Activated naive CD8-positive, alpha-beta T cell treated with anti-CD3 and anti-CD28 coated beads, Interleukin-2, amount 10 ng/mL, durations not matched to agents 7 days and 5 days (primary cell): ENCODE measurements at regions not wholly inside any gene's neighbourhood (a gene's known extent, or its start where the extent isn't known, plus 50 kb on each side); places are given as distances from the start of the nearest gene placed in this dataset.
"Not testable (repeated sequence)": the region's sequence is repeated elsewhere in the genome, so short reads cannot be mapped to it uniquely, and the experiment has no call there.

ENCODE experiments used
- ATAC-seq: fragments of 150-1000 bp; cut with Tn5 transposase; one replicate; pipeline ENCODE4 v1.10.0; 2021; ENCODE audit warnings: low read depth, moderate library complexity
- POLR2A ChIA-PET: fragments of 350-600 bp; sonication (Branson Sonifier 250); formaldehyde crosslinking; loops from one replicate; lab custom pipeline; 2021; ENCODE audit warnings: antibody characterized with exemption; lab: Charles Lee
- DNase-seq: peaks from one replicate; pipeline ENCODE4 v3.0.0; 2021
- H3K27ac Mint-ChIP-seq: one replicate; pipeline ENCODE4 v1.8.0; 2022; ENCODE audit warnings: mild to moderate bottlenecking, mixed read lengths
- H3K27me3 Mint-ChIP-seq: one replicate; pipeline ENCODE4 v1.8.0; 2022; ENCODE audit warnings: mild to moderate bottlenecking, moderate library complexity, mixed read lengths
- H3K36me3 Mint-ChIP-seq: one replicate; pipeline ENCODE4 v1.8.0; 2021; ENCODE audit warnings: mild to moderate bottlenecking, mixed read lengths
- H3K4me1 Mint-ChIP-seq: one replicate; pipeline ENCODE4 v1.8.0; 2021; ENCODE audit warnings: mixed read lengths
- H3K4me3 Mint-ChIP-seq: one replicate; pipeline ENCODE4 v1.8.0; 2022; ENCODE audit warnings: mild to moderate bottlenecking, moderate library complexity, mixed read lengths
- H3K9me3 Mint-ChIP-seq: one replicate; pipeline ENCODE4 v1.8.0; 2021; ENCODE audit warnings: mixed read lengths

- POLR2A ChIA-PET = no interaction called here
- Mint-ChIP-seq H3K27me3 (peaks cover 6% of the 10 kb centered on the region), H3K9me3 (no peaks in the 10 kb centered on the region), H3K36me3 (no peaks in the 10 kb centered on the region), H3K4me3 (no peak overlapping the region), H3K4me1 (no peaks in the 10 kb centered on the region), H3K27ac (no peak overlapping the region)
- ATAC-seq (no peak), DNase-seq (no peak)
Observed at GRCh38 chr2:128593518-128593878, 274.8 kb upstream of the HS6ST1 start.

- H3K36me3 Mint-ChIP-seq = no peaks in the 10 kb centered on the region
- H3K4me3 Mint-ChIP-seq = no peak overlapping the region
- DNase-seq = no peak
- POLR2A ChIA-PET = no interaction called here
- no peaks in the 10 kb centered on the region for H3K9me3 Mint-ChIP-seq
- ATAC-seq = no peak
- H3K27me3 Mint-ChIP-seq = peaks cover 6% of the 10 kb centered on the region
- no peaks in the 10 kb centered on the region for H3K4me1 Mint-ChIP-seq
- no peak overlapping the region for H3K27ac Mint-ChIP-seq
Observed at GRCh38 chr2:128593879-128594650, 275.4 kb upstream of the HS6ST1 start.

GRCh38 chr2:128594651-128594910 lies 275.9 kb upstream of the HS6ST1 start:
- no peak for ATAC-seq

GRCh38 chr2:128594953-128595677 lies 276.4 kb upstream of the HS6ST1 start:
- Mint-ChIP-seq H3K9me3 (no peaks in the 10 kb centered on the region), H3K4me3 (no peak overlapping the region), H3K4me1 (no peaks in the 10 kb centered on the region), H3K27ac (no peak overlapping the region), H3K36me3 (no peaks in the 10 kb centered on the region), H3K27me3 (no peaks in the 10 kb centered on the region)
- POLR2A ChIA-PET = no interaction called here
- DNase-seq = no peak
- no peak for ATAC-seq

More at GRCh38 chr2:128594651-128594910, 275.9 kb upstream of the HS6ST1 start:
- no peak overlapping the region for H3K4me3 Mint-ChIP-seq
- H3K27me3 Mint-ChIP-seq = peaks cover 3% of the 10 kb centered on the region
- H3K4me1 Mint-ChIP-seq = no peaks in the 10 kb centered on the region
- no peak overlapping the region for H3K27ac Mint-ChIP-seq
- POLR2A ChIA-PET = no interaction called here
- no peaks in the 10 kb centered on the region for H3K36me3 Mint-ChIP-seq
- DNase-seq = no peak
- H3K9me3 Mint-ChIP-seq = no peaks in the 10 kb centered on the region

- H3K27ac Mint-ChIP-seq = no peak overlapping the region
- POLR2A ChIA-PET = no interaction called here
- H3K4me3 Mint-ChIP-seq = no peak overlapping the region
- H3K4me1 Mint-ChIP-seq = no peaks in the 10 kb centered on the region
- H3K9me3 Mint-ChIP-seq = no peaks in the 10 kb centered on the region
- no peaks in the 10 kb centered on the region for H3K27me3 Mint-ChIP-seq
- no peaks in the 10 kb centered on the region for H3K36me3 Mint-ChIP-seq
- ATAC-seq (no peak), DNase-seq (no peak)
Observed at GRCh38 chr2:128595763-128596395, 277.2 kb upstream of the HS6ST1 start.

GRCh38 chr2:128596396-128597120 lies 277.9 kb upstream of the HS6ST1 start:
- no peaks in the 10 kb centered on the region for H3K9me3 Mint-ChIP-seq
- ATAC-seq (no peak), DNase-seq (no peak)
- no peak overlapping the region for H3K27ac Mint-ChIP-seq
- POLR2A ChIA-PET = no interaction called here
- H3K4me1 Mint-ChIP-seq = no peaks in the 10 kb centered on the region
- H3K36me3 Mint-ChIP-seq = no peaks in the 10 kb centered on the region
- no peaks in the 10 kb centered on the region for H3K27me3 Mint-ChIP-seq
- H3K4me3 Mint-ChIP-seq = no peak overlapping the region

- Mint-ChIP-seq H3K36me3 (no peaks in the 10 kb centered on the region), H3K27ac (no peak overlapping the region), H3K9me3 (no peaks in the 10 kb centered on the region), H3K27me3 (no peaks in the 10 kb centered on the region), H3K4me1 (no peaks in the 10 kb centered on the region), H3K4me3 (no peak overlapping the region)
- DNase-seq = no peak
- POLR2A ChIA-PET = interaction anchor here (0.6 kb wide), 1 partner anchor 11 kb away, joined by 3 read pairs; no protein-coding TSS in a partner anchor
- no peak for ATAC-seq
Observed at GRCh38 chr2:128597121-128597762, 278.6 kb upstream of the HS6ST1 start.

GRCh38 chr2:128598260-128598659 lies 279.6 kb upstream of the HS6ST1 start:
- H3K36me3 Mint-ChIP-seq, POLR2A ChIA-PET, ATAC-seq, H3K9me3 Mint-ChIP-seq, H3K4me3 Mint-ChIP-seq, H3K27ac Mint-ChIP-seq, H3K27me3 Mint-ChIP-seq, H3K4me1 Mint-ChIP-seq, DNase-seq: not testable (repeated sequence)

- POLR2A ChIA-PET = no interaction called here
- Mint-ChIP-seq H3K27ac (no peak overlapping the region), H3K4me3 (no peak overlapping the region), H3K9me3 (no peaks in the 10 kb centered on the region), H3K4me1 (no peaks in the 10 kb centered on the region), H3K27me3 (no peaks in the 10 kb centered on the region), H3K36me3 (no peaks in the 10 kb centered on the region)
- no peak for ATAC-seq
- DNase-seq = no peak
Observed at GRCh38 chr2:128598862-128599441, 280.3 kb upstream of the HS6ST1 start.

GRCh38 chr2:128599700-128600099 lies 281.0 kb upstream of the HS6ST1 start:
- POLR2A ChIA-PET = no interaction called here
- Mint-ChIP-seq H3K9me3 (no peaks in the 10 kb centered on the region), H3K27me3 (no peaks in the 10 kb centered on the region), H3K4me3 (no peak overlapping the region), H3K36me3 (no peaks in the 10 kb centered on the region), H3K4me1 (no peaks in the 10 kb centered on the region), H3K27ac (no peak overlapping the region)
- DNase-seq = no peak
- no peak for ATAC-seq

- Mint-ChIP-seq H3K27me3 (no peaks in the 10 kb centered on the region), H3K4me1 (no peaks in the 10 kb centered on the region), H3K4me3 (no peak overlapping the region), H3K36me3 (no peaks in the 10 kb centered on the region), H3K9me3 (no peaks in the 10 kb centered on the region), H3K27ac (no peak overlapping the region)
- DNase-seq (no peak), ATAC-seq (no peak)
- POLR2A ChIA-PET = no interaction called here
Observed at GRCh38 chr2:128600581-128601297, 282.1 kb upstream of the HS6ST1 start.

- H3K27ac Mint-ChIP-seq = no peak overlapping the region
- no peak overlapping the region for H3K4me3 Mint-ChIP-seq
- no peak for DNase-seq
- no peaks in the 10 kb centered on the region for H3K4me1 Mint-ChIP-seq
- no peak for ATAC-seq
- POLR2A ChIA-PET = no interaction called here
- no peaks in the 10 kb centered on the region for H3K9me3 Mint-ChIP-seq
- no peaks in the 10 kb centered on the region for H3K36me3 Mint-ChIP-seq
- no peaks in the 10 kb centered on the region for H3K27me3 Mint-ChIP-seq
Observed at GRCh38 chr2:128601298-128602037, 282.8 kb upstream of the HS6ST1 start.
